D341Med (cell line): ENCODE measurements at regions not wholly inside any gene's neighbourhood (a gene's known extent, or its start where the extent isn't known, plus 50 kb on each side); places are given as distances from the start of the nearest gene placed in this dataset.

Source experiments
- DNase-seq: peaks from one replicate; pipeline ENCODE4 v3.0.0; 2012; ENCODE audit warnings: low spot score

DNA sequence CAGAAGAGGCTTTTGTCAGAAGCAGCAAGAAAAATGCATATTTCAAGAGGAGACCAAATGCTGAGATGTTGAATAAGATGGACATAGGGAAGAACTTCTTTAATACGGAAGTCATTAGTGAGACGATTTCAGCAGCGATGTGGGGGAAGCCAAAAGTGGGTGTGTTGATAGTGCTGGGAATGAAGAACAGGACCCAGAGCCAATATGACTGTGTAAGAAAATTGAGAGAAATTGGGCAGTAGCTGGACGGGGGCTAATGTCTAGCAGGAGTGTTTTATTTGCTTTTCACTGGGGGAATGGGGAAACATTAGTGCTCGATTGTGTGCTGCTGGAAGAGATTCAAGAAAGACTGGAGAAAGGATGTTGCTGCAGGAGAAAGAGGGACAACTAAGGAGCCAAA lies 788.7 kb upstream of the KLHL29 start:
- DNase-seq: no peak

DNA sequence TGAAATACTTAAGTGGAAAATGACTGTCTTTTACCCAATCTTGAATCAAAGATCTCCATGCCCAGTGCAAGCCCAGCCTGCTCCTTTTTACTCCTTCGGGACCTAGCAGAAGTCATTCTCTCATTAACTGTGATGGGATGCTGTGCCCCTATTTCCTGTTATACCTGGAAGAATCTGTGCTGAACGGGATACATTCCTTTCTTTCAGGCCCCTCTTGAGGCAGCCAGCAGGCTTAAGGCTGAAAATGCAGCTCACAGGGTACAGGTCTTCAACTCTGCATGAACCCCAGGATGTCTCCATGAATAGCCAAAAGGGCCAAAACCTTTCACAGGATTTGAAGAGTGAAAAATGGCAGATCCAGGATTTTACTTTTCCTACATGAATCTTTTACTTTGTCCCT lies 784.8 kb upstream of the KLHL29 start:
- DNase-seq: no peak

DNA sequence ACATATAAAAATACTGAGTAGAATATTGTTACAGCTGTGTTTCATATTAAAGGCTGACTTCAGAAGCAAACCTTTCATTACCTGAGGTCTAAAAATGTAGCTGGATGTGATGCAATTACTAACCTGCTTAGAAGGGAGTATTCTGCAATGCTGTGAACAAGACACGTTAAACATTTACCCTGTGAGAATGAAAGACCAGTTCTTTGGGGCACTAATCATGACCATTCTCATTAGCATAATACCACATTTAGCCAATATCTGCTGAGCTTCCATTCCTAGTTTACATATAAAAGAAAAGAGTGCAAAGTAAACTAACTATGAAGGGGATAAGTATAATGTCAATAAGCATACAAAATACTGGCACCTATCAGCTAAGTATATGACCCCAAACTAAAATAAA lies 784.0 kb upstream of the KLHL29 start:
- no peak for DNase-seq

DNA sequence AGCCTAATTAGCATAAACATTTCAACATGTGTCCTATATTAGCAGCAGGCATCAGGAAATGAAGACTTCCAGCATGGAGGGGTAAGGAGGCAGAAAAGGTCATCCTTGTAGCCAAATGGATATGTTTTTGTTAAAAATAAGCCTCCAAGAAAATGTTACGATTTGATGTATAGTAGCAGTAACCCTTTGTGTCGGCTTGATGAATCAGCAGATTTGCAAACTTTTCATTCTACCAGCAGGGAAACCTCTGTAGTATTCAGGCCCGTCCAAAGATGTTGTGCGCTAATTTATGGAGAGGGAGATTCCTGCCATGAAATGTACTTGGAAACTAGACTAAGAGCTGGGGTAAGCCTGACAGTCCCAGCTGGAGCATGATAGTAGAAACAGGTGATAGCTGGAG lies 780.8 kb upstream of the KLHL29 start:
- no peak for DNase-seq

DNA sequence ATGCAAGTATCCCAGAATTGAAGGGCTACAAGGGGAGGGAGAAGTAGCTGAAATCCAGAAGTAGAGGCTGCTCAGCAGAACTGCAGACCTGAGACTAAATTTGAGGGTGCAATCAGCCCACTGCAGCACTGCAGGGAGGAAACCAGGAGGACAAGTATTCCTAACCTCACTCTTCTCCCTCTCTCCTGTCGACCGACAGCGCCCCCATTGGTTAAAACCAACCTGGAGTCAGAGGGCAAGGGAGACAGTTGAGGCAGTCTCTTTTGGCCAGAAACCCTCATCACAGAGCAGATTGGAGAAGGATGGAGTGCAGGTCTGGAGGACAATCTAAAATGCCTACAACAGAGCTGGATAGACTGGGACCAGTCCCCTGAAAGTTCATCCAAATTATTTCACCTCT lies 768.9 kb upstream of the KLHL29 start:
- no peak for DNase-seq

DNA sequence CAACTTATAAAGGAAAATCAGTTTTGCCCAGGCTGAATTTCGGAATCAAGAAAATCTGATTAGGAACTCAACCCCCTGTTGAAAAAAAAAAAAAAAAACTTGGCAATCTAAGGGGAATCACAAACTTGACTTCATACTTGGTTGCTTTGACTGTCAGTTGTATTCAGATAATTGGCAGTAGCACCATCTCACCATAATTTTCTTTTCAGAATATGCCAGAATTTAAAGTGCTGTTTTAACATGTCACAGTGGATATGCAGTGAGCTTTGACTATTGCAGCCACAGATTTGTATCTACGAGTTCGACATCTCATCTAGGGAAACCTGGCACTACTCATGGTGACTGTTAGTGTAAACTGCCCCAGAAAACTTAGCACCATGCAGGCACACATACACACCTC lies 761.4 kb upstream of the KLHL29 start:
- DNase-seq: no peak

DNA sequence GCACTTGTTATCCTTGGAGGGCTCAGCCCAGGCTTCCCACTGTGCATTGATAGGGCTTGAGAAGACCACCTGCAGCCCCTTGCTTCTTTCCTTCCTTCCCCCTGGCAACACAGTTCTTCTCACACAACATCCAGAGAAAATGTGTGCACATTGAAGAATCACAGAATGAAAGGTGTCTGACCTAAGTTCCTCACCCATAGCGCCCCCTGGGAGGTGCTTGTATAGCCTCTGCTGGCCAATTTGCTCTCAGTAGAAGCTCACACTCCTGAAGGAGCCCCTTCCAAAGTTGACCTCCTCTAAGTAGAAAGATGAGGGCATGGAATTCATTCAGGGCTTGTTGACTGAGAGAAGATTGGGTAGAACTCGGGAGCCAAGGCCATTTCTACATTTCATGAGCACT lies 758.4 kb upstream of the KLHL29 start:
- DNase-seq: no peak

DNA sequence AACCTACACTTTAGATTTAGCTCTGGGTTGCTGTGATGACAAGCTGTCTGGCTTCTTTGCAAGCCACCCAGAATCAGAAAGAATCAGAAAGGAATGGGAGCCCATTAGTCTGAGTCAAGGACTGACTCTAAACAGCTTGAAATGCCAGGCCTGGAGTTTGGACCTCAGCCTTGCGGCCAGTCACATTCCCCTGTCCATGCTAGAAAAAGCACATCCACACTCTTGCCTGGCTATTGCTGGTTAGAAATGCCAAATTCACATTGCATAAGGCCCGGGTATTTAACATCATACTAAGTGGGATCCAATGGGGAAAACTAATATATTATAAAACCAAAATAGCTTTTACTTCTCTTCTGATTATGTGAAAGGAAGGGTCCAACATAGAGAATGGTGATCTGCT lies 756.8 kb upstream of the KLHL29 start:
- no peak for DNase-seq

DNA sequence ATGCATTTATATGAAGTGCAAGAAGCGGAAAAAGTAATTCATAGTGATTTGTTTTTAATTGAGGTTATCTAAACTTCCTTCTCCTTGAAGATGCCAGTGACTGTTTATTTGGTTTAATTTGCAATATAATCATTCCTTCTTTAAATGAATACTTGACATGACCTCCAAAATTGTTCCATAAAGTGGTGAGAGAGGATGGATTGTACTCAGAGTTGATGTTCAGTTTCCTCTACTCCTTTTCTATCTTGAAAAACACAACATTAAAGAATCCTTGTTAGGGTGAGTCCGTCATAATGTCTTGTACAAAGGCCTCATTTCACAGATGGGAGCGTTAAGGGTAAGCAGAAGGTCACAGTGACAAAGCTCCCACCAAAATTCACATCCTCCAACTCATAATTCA lies 756.1 kb upstream of the KLHL29 start:
- DNase-seq: no peak

DNA sequence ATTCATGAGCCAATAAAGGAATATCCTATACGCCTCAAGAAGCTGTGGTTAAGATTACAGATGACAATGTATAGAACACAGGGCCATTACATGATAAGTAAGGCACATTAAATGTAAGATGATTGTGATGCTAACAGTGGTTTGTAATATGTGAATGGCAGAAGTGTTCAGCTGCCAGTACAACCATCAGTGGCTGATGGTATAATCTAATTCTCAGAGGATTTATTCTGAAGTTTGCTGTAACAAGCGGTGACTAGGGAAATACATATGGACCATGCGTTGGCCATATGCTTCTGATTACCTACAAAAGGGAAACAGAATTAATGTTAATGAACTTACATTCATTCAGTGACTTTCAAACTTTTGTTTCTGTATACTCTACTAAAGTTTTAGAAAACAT lies 750.8 kb upstream of the KLHL29 start:
- DNase-seq: no peak

DNA sequence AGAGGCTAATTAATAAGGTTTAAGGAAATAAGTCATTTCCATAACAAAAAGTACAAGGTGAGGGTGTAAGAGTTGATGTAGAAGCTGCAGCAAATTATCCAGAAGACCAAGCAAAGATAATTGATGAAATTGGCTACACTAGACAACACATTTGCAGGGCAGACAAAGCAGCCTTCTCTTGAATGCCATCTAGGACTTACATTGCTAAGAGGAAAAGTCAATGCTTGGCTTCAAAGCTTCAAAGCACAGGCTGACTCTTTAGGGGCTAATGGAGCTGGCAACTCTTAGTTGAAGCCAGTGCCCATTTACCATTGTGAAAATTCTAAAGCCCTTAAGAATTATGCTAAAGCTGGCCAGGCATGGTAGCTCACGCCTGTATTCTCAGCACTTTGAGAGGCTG lies 728.6 kb upstream of the KLHL29 start:
- DNase-seq: no peak

DNA sequence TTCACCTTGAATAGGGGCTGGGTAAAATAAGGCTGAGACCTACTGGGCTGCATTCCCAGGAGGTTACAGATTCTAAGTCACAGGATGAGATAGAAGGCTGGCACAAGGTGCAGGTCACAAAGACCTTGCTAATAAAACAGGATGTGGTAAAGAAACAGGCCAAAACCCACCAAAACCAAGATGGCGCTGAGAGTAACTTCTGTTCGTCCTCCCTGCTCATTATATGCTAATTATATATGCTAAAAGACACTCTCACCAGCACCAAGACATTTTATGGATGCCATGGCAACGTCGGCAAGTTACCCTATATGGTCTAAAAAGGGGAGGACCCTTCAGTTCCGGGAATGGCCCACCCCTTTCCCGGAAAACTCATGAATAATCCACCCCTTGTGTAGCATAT lies 711.5 kb upstream of the KLHL29 start:
- DNase-seq: no peak

DNA sequence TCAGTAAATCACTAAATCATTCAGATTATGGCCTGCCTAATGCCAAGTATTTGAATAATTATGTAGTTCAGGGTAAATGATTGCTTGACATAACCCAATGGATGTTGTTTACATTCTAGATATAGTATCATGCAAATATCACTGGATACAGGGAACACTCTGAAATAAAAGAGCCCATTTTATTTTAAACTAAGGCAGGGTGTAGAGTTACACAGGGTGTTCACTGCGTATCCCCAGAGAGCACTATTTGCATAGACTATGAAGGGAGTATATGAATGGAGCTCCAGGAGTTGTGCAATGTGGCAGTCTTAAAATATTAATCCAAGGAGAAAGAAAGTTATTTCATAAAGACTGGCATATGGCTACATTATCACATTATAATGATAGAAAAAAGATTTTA lies 701.1 kb upstream of the KLHL29 start:
- DNase-seq: no peak

DNA sequence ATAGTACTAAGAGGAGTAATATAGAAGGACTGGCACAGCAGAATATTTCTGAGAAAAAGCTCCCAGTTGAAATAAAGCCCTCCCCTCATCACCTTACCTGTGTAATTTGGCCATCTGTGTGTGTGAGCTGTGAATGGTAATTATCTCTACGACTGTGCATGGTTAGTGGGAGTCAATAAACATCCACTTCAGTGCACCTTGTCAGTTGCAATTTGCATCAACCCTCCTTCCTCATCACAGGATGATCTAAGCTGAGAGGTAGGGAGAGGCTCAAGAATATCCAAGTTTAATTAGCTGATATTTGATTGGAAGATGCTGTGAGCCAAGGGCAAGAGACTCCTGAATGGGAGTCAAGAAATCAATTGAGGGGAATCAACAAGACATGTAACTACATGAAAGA lies 694.9 kb upstream of the KLHL29 start:
- no peak for DNase-seq

DNA sequence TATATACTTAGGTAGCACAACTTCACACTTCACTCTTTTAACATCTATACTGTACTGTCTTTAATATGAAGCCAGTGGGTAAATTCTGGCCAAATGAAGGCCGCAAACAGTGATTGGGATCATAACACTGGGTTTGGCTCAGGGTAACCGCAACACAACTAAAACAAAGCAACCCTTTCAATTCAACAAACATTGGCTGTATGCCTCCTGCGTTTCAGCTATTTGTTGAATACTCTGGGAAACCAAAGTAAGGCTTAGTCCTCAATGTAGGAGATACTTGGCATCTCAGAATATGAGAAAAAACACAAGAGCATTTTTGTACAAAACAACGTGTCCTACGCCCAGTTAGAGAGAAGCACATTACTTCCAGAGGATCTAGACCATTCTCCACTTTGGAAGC lies 693.3 kb upstream of the KLHL29 start:
- no peak for DNase-seq

DNA sequence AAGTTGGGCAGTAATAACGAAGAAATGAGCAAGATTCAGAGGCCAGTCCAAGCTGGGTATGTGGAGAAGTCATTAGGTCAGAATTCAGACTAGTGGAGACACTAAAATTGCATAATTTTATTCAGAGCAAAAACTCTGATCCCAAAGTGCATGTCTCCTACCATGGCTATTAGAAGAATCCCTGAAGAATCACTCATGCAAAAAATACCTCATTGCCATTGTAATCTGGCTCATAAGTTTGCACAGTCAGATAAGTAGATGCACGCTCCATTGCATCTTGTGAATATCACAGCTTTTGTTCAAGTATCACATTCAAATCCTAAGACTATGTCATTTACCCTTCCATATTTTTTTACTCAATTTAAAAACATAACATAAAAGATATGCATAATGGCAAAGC lies 692.2 kb upstream of the KLHL29 start:
- no peak for DNase-seq

DNA sequence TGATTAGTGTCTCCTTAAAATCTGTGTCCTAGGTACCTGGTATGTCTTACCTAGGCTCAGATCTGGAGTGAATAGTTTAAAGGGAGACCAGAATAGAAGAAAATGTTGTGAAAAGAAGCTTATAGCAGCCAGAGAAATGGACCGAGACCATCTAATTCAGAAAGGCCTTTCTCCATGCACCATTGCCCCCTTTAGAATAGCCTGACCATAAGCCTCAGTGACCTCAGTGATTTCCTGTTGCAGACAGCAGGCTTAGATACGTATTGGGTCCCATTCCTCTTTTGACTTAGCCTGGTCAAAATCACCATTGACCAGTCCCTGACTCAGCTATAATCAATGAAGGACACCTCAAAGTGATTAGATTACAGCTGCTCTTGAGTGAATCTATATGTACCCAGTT lies 690.7 kb upstream of the KLHL29 start:
- DNase-seq: no peak

DNA sequence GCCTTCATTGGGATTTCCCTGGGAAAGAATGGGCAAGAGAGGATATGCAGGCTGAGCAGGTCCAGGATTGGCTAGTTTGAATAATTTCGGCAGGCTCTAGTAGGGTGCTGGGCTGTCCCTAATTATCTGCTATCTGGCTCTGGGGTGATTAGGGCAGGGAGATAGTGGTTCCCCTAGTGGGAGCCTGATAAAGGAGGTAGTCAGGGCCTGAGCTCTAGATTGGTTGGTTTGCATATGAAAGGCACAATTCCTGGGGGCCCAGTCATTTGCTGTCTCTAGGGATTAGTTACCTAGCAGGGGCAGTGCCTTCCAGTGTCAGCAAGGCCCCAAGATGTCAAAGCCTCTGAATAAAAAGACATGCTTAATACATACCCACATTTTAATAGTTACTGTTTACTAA lies 690.1 kb upstream of the KLHL29 start:
- no peak for DNase-seq

DNA sequence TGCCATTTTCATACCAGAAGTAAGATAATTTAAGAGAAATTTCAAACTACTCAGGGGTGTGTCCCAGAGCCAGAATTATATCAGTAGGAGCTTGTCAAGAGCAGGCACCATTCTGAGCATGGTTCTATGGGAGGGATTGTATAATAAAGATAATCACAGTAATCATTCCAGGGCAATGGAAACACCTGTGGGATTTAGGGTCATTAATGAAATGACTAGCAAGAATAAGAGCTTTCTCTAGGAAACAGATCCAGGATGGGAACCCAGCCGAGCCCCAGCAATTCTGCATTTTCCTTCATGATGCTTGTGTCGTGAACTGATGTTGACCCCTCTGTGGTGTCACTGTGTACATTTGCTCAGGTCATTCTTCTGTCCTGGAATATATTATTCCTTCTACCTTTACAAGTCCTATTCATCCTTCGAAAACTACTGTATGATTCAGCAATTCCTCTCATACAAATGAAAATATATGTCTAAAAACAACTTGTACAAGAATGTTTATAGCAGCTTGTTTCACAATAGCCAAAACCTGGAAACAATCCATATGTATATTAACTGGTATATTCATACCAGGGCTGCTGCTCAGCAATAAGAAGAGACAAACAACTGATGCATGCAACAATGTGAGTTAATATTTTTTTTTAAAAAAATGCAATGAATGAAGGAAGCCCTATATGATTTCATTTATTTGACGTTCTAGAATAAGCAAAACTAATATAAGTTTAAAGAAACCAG lies 687.8 kb upstream of the KLHL29 start:
- no peak for DNase-seq

DNA sequence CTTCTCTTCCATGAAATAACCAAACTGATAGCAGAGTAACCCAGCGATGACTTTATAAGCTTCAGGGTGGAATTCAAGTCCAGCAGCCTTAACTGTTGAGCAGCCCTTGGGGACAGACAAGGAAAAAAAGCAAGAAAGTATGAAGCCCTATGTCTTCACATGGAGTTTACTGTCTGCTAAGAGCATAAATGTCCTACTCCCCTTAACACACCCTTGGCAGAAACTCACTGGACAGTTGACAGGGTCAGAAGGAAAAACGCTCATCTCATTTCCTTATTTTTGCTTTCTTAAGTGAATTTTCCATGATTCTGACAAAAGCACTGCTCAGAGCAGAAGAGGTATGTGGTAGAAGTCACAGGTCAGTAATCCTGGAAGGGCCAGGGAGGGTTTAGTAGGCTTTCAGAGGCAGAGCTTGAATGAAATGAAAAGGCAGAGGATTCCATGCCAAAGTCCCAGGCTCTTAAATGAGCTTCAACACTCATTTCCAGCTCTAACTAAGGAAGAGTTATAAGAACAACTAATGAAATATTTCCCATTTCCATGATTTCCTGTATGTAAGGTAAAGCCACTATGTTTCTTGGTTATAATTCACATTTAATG lies 683.3 kb upstream of the KLHL29 start:
- no peak for DNase-seq

DNA sequence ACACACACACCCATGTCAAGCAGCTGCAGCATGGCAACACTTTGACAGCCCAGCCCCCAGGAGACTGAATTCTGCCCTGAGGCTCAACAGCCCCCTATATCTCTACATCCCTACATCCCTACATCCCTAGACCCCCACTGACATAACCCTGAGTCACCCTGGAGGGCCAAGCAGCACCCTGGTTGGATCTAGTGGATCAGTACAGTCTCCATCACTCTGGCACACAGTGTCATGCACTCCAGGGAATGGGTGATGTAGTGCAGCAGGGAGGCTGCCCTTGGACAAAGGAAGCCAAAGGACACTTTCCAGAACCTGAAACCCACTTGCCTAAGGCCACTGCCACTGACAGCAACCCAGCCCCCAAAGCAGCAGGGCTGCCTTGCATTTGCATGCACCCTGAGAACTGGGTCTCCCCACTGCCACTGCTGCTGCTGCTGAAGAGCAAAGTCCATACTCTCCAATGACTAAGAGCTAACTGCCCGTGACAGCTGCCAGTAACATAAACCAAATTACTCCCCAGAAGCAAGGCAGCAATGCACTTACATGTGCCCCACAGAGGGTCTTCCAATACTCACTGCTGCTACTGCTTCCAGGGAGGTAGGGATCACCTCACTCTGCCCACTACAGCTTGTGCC lies 681.6 kb upstream of the KLHL29 start:
- DNase-seq: no peak

DNA sequence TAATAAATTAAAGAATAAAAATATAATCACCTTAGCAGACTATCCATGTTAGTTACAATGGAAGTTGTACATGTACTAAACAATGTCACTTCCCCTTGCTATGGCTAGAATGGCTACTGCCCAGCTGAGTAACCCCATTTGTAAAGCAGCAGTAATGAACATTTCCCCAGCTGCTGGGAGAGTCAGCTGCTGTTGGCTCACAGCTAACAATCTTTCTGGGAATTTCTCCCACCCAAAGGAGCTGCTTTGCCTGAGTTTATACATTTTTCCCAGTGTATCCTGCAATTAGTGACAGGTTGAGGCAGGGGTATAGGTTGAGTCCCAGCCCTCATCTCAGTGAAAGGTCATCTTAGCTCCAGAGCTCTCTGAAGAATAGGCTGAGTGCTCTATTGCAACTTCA lies 665.6 kb upstream of the KLHL29 start:
- DNase-seq: no peak

DNA sequence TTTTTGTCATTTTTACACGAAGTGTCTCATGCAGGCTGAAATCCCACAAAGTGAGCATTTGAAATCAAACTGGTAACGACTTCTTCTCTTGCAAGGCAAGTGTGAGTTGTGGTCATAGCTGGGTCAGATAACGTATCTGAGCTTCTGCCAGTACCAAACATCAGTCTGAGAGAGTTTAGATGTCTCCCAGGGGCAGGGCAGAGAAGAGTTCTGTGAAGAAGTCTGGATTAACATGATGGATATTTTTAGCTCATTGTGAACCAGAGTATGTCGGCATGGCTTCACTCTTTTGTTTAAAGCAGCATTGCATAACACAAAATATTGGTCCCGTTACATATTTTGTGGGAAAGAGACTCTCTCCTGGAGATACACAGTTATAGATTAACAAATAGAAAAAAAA lies 655.5 kb upstream of the KLHL29 start:
- no peak for DNase-seq
